ENCODE measurements at regions not wholly inside any gene's neighbourhood (a gene's known extent, or its start where the extent isn't known, plus 50 kb on each side); places are given as distances from the start of the nearest gene placed in this dataset.

DNA sequence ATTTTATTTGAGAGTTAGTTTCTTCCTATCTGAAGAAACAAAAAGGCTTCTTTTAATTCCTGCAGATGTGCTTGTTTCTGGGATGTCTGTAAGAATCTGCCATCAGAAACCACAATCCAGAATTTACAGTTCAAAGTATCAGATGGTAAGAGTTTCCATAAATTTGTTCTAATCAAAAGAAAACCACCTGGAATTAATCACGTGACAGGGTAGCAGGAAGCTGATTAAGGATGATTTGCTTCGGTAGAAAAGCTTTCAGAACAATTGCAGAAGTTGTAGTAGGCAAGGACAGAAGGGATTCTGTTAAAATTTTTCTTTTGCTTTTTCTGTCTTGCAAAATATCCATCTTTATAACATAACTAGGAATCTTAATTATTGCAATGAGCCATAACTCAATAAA, 1975.1 kb upstream of the AGA start:
- no peak overlapping the region for H3K27ac ChIP-seq (replicated peaks)
- no peak for DNase-seq (ENCODE audit: low read depth in 1 of 2, low spot score in 1 of 2)
- no peak overlapping the region for H3K4me3 ChIP-seq (replicated peaks; ENCODE audit: insufficient read depth, low read length)
- TF ChIP-seq, protein P1, sequence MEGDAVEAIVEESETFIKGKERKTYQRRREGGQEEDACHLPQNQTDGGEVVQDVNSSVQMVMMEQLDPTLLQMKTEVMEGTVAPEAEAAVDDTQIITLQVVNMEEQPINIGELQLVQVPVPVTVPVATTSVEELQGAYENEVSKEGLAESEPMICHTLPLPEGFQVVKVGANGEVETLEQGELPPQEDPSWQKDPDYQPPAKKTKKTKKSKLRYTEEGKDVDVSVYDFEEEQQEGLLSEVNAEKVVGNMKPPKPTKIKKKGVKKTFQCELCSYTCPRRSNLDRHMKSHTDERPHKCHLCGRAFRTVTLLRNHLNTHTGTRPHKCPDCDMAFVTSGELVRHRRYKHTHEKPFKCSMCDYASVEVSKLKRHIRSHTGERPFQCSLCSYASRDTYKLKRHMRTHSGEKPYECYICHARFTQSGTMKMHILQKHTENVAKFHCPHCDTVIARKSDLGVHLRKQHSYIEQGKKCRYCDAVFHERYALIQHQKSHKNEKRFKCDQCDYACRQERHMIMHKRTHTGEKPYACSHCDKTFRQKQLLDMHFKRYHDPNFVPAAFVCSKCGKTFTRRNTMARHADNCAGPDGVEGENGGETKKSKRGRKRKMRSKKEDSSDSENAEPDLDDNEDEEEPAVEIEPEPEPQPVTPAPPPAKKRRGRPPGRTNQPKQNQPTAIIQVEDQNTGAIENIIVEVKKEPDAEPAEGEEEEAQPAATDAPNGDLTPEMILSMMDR (IDR thresholded peaks at IDR 0.05; ENCODE audit: insufficient read depth, low read length): no peak
- TF ChIP-seq SPI1 (IDR thresholded peaks at IDR 0.05; ENCODE audit: borderline replicate concordance, low read depth) (no peak), GABPA (IDR thresholded peaks at IDR 0.05; ENCODE audit: low read depth) (no peak), POLR2AphosphoS5 (IDR thresholded peaks at IDR 0.05; ENCODE audit: low read depth) (no peak)
- TF ChIP-seq, protein P2, sequence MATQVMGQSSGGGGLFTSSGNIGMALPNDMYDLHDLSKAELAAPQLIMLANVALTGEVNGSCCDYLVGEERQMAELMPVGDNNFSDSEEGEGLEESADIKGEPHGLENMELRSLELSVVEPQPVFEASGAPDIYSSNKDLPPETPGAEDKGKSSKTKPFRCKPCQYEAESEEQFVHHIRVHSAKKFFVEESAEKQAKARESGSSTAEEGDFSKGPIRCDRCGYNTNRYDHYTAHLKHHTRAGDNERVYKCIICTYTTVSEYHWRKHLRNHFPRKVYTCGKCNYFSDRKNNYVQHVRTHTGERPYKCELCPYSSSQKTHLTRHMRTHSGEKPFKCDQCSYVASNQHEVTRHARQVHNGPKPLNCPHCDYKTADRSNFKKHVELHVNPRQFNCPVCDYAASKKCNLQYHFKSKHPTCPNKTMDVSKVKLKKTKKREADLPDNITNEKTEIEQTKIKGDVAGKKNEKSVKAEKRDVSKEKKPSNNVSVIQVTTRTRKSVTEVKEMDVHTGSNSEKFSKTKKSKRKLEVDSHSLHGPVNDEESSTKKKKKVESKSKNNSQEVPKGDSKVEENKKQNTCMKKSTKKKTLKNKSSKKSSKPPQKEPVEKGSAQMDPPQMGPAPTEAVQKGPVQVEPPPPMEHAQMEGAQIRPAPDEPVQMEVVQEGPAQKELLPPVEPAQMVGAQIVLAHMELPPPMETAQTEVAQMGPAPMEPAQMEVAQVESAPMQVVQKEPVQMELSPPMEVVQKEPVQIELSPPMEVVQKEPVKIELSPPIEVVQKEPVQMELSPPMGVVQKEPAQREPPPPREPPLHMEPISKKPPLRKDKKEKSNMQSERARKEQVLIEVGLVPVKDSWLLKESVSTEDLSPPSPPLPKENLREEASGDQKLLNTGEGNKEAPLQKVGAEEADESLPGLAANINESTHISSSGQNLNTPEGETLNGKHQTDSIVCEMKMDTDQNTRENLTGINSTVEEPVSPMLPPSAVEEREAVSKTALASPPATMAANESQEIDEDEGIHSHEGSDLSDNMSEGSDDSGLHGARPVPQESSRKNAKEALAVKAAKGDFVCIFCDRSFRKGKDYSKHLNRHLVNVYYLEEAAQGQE (IDR thresholded peaks at IDR 0.05; ENCODE audit: insufficient replicate concordance, low read depth): no peak
- H3K27me3 ChIP-seq (ENCODE audit: insufficient read depth, poor library complexity, severe bottlenecking): no peaks in the 10 kb centered on the region

DNA sequence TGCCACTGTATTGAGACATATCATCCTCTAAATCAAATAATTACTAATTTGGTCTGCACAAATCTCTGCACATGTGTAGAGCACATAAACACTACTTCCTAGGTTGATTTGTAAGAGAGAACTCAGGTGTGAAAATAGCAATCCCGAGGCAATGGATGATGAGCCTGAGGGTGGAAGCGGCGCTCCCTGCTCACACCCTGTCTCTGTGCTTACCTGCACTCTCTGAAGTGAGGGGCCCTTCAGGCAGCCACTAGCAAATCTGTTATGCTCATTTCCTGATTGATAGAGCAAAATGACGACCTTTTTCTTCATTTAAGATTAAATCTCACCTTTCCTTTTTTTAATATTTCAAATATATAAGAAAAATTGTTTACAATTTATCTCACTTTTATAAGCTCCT, 1995.7 kb upstream of the AGA start:
- Histone ChIP-seq H3K27me3 (ENCODE audit: insufficient read depth, poor library complexity, severe bottlenecking) (no peaks in the 10 kb centered on the region), H3K27ac (replicated peaks) (no peak overlapping the region), H3K4me3 (replicated peaks; ENCODE audit: insufficient read depth, low read length) (no peak overlapping the region)
- no peak for DNase-seq (ENCODE audit: low read depth in 1 of 2, low spot score in 1 of 2)
- TF ChIP-seq GABPA (IDR thresholded peaks at IDR 0.05; ENCODE audit: low read depth): no peak
- TF ChIP-seq, protein P1 (IDR thresholded peaks at IDR 0.05; ENCODE audit: insufficient read depth, low read length): no peak
- TF ChIP-seq, protein P2 (IDR thresholded peaks at IDR 0.05; ENCODE audit: insufficient replicate concordance, low read depth): no peak

DNA sequence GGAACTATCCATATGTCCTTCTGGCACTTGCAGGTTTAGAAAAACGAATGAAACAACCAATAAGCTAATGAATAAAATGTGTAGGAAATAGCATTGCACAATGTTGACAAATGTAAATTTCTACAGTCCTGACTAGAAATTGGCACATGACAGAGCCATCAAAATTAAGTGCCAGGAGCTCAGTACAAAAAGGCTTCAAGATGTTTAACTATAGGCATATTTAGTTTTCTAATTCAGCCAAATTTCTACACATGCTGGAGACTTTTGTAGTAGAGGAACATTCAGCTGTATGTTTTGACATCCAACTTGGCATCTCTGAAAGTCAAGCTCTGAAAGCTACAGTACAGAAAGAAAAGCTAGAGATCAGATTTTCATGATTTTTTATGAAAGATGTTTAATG, 1999.4 kb upstream of the AGA start:
- no peak overlapping the region for H3K4me3 ChIP-seq (replicated peaks; ENCODE audit: insufficient read depth, low read length)
- TF ChIP-seq GABPA (IDR thresholded peaks at IDR 0.05; ENCODE audit: low read depth): no peak
- TF ChIP-seq SPI1 (IDR thresholded peaks at IDR 0.05; ENCODE audit: borderline replicate concordance, low read depth): no peak
- TF ChIP-seq POLR2AphosphoS5 (IDR thresholded peaks at IDR 0.05; ENCODE audit: low read depth): no peak
- TF ChIP-seq, protein P1 (IDR thresholded peaks at IDR 0.05; ENCODE audit: insufficient read depth, low read length): no peak
- TF ChIP-seq, protein P2 (IDR thresholded peaks at IDR 0.05; ENCODE audit: insufficient replicate concordance, low read depth): no peak
- H3K27ac ChIP-seq (replicated peaks): no peak overlapping the region

More for the DNA sequence above, 1999.4 kb upstream of the AGA start:
- no peaks in the 10 kb centered on the region for H3K27me3 ChIP-seq (ENCODE audit: insufficient read depth, poor library complexity, severe bottlenecking)
- DNase-seq (ENCODE audit: low read depth in 1 of 2, low spot score in 1 of 2): no peak

All from HL-60 (cell line).